HEK293 (cell line): ENCODE measurements at regions not wholly inside any gene's neighbourhood (a gene's known extent, or its start where the extent isn't known, plus 50 kb on each side); places are given as distances from the start of the nearest gene placed in this dataset.

Experiments
- CTCF ChIA-PET: fragments of 350-600 bp; formaldehyde crosslinking; extraction: SDS; loops from one replicate; lab custom pipeline; 2021; ENCODE audit warnings: antibody characterized with exemption; lab: Yijun Ruan, JAX
- POLR2A ChIA-PET: fragments of 300-600 bp; formaldehyde crosslinking; extraction: SDS; loops from one replicate; lab custom pipeline; 2020; ENCODE audit warnings: antibody characterized with exemption, inconsistent platforms; lab: Yijun Ruan, JAX
- H3K27ac ChIP-seq: fragments of 200-500 bp; sonication (Bioruptor generic); 2 replicates; pipeline ENCODE4 v1.5.1; 2014; ENCODE audit warnings: low read depth, low read length, control low read depth, inconsistent platforms; ENCODE audit errors: extremely low read depth
- H3K36me3 ChIP-seq, 2 experiments: fragments of 200-500 bp in 1 of 2; sonication (Bioruptor generic) in 1 of 2; 1 replicate in 1 of 2; 2 replicates in 1 of 2; pipeline ENCODE4 v1.5.1; 2014 to 2017; ENCODE audit warnings: inconsistent platforms in 2 of 2, low read length in 2 of 2; ENCODE audit not compliant: control insufficient read depth in 2 of 2, insufficient read depth in 1 of 2
- H3K4me1 ChIP-seq: fragments of 200-500 bp; sonication (Bioruptor generic); 2 replicates; pipeline ENCODE4 v1.5.1; 2014; ENCODE audit warnings: mild to moderate bottlenecking, low read length, inconsistent platforms; ENCODE audit not compliant: control insufficient read depth, insufficient read depth
- H3K4me3 ChIP-seq: 2 replicates; pipeline ENCODE4 v1.5.1; 2011; ENCODE audit warnings: low read depth, mild to moderate bottlenecking, control low read depth, low read length, moderate library complexity
- H3K9me3 ChIP-seq: fragments of 200-500 bp; sonication (Bioruptor generic); 2 replicates; pipeline ENCODE4 v1.5.1; 2014; ENCODE audit warnings: low read depth, low read length, inconsistent platforms; ENCODE audit not compliant: control insufficient read depth, insufficient read depth
- GLIS2 ChIP-seq: fragments of 450-650 bp; formaldehyde crosslinking; IDR thresholded peaks from 2 replicates; pipeline ENCODE4 v1.5.1; 2016; ENCODE audit warnings: missing biosample characterization, missing genetic modification characterization
- KLF7 ChIP-seq: fragments of 450-650 bp; formaldehyde crosslinking; IDR thresholded peaks from 2 replicates; pipeline ENCODE4 v1.5.1; 2016; ENCODE audit warnings: missing biosample characterization, missing genetic modification characterization, borderline replicate concordance
- MYNN ChIP-seq: fragments of 450-650 bp; formaldehyde crosslinking; IDR thresholded peaks from 2 replicates; pipeline ENCODE4 v1.5.1; 2016; ENCODE audit warnings: missing biosample characterization, missing genetic modification characterization, borderline replicate concordance
- SCRT2 ChIP-seq: fragments of 450-650 bp; formaldehyde crosslinking; IDR thresholded peaks from 2 replicates; pipeline ENCODE4 v1.5.1; 2016; ENCODE audit warnings: missing biosample characterization, missing genetic modification characterization
- ZBTB21 ChIP-seq: fragments of 450-650 bp; formaldehyde crosslinking; IDR thresholded peaks from 2 replicates; pipeline ENCODE4 v1.5.1; 2017; ENCODE audit warnings: missing biosample characterization, missing genetic modification characterization
- ZBTB26 ChIP-seq: fragments of 450-650 bp; formaldehyde crosslinking; optimal IDR thresholded peaks from 2 replicates; pipeline ENCODE3; 2016; ENCODE audit warnings: missing biosample characterization, mild to moderate bottlenecking, missing genetic modification characterization
- ZNF133 ChIP-seq: fragments of 450-650 bp; formaldehyde crosslinking; IDR thresholded peaks from 2 replicates; pipeline ENCODE4 v1.5.1; 2016; ENCODE audit warnings: missing biosample characterization, missing genetic modification characterization
- ZNF16 ChIP-seq: fragments of 450-650 bp; formaldehyde crosslinking; IDR thresholded peaks from 2 replicates; pipeline ENCODE4 v1.5.1; 2016; ENCODE audit warnings: low read depth, missing biosample characterization, missing genetic modification characterization
- ZNF248 ChIP-seq: fragments of 450-650 bp; formaldehyde crosslinking; IDR thresholded peaks from 2 replicates; pipeline ENCODE4 v1.5.1; 2017; ENCODE audit warnings: missing biosample characterization, missing genetic modification characterization
- ZNF266 ChIP-seq: fragments of 450-650 bp; formaldehyde crosslinking; IDR thresholded peaks from 2 replicates; pipeline ENCODE4 v1.5.1; 2016; ENCODE audit warnings: missing biosample characterization, missing genetic modification characterization, low read depth
- ZNF280C ChIP-seq: fragments of 450-650 bp; formaldehyde crosslinking; IDR thresholded peaks from 2 replicates; pipeline ENCODE4 v1.5.1; 2016; ENCODE audit warnings: missing biosample characterization, missing genetic modification characterization
- ZNF280D ChIP-seq: fragments of 450-650 bp; formaldehyde crosslinking; IDR thresholded peaks from 2 replicates; pipeline ENCODE4 v1.5.1; 2016; ENCODE audit warnings: missing biosample characterization, missing genetic modification characterization
- ZNF335 ChIP-seq: fragments of 450-650 bp; formaldehyde crosslinking; conservative IDR thresholded peaks from 2 replicates; pipeline ENCODE4 v1.5.1; 2016; ENCODE audit warnings: missing biosample characterization, missing genetic modification characterization
- ZNF350 ChIP-seq: fragments of 450-650 bp; formaldehyde crosslinking; IDR thresholded peaks from 2 replicates; pipeline ENCODE4 v1.5.0; 2017; ENCODE audit warnings: missing biosample characterization, mild to moderate bottlenecking, missing genetic modification characterization
- ZNF404 ChIP-seq: fragments of 450-650 bp; formaldehyde crosslinking; IDR thresholded peaks from 2 replicates; pipeline ENCODE4 v1.5.1; 2017; ENCODE audit warnings: missing biosample characterization, missing genetic modification characterization
- ZNF423 ChIP-seq: fragments of 450-650 bp; formaldehyde crosslinking; IDR thresholded peaks from 2 replicates; pipeline ENCODE4 v1.5.1; 2016; ENCODE audit warnings: missing biosample characterization, missing genetic modification characterization
- ZNF48 ChIP-seq: fragments of 450-650 bp; formaldehyde crosslinking; IDR thresholded peaks from 2 replicates; pipeline ENCODE4 v1.5.1; 2016; ENCODE audit warnings: missing biosample characterization, missing genetic modification characterization
- ZNF555 ChIP-seq: fragments of 450-650 bp; formaldehyde crosslinking; conservative IDR thresholded peaks from 2 replicates; pipeline ENCODE4 v1.5.1; 2017; ENCODE audit warnings: missing biosample characterization, mild to moderate bottlenecking, missing genetic modification characterization, inconsistent platforms
- ZNF610 ChIP-seq: fragments of 450-650 bp; formaldehyde crosslinking; IDR thresholded peaks from 2 replicates; pipeline ENCODE4 v1.5.1; 2016; ENCODE audit warnings: missing biosample characterization, missing genetic modification characterization, borderline replicate concordance
- ZNF76 ChIP-seq: fragments of 450-650 bp; formaldehyde crosslinking; IDR thresholded peaks from 2 replicates; pipeline ENCODE4; 2016; ENCODE audit warnings: low read depth, missing biosample characterization, missing genetic modification characterization, borderline replicate concordance
- ZSCAN16 ChIP-seq: fragments of 450-650 bp; formaldehyde crosslinking; IDR thresholded peaks from 2 replicates; pipeline ENCODE4 v1.5.1; 2016; ENCODE audit warnings: missing biosample characterization, missing genetic modification characterization

- no peak overlapping the region for H3K4me3 ChIP-seq
- no peak for TF ChIP-seq ZSCAN16 (tag by site-specific recombination)
- TF ChIP-seq ZNF76 (tag by site-specific recombination) = no peak
- TF ChIP-seq ZNF280D (tag by site-specific recombination) = no peak
- no peak for TF ChIP-seq KLF7 (tag by site-specific recombination)
- POLR2A ChIA-PET = no interaction called here
These were observed 1182.6 kb downstream of the AMY1C start for GRCh38 chr1:104932030-104932915.

DNA sequence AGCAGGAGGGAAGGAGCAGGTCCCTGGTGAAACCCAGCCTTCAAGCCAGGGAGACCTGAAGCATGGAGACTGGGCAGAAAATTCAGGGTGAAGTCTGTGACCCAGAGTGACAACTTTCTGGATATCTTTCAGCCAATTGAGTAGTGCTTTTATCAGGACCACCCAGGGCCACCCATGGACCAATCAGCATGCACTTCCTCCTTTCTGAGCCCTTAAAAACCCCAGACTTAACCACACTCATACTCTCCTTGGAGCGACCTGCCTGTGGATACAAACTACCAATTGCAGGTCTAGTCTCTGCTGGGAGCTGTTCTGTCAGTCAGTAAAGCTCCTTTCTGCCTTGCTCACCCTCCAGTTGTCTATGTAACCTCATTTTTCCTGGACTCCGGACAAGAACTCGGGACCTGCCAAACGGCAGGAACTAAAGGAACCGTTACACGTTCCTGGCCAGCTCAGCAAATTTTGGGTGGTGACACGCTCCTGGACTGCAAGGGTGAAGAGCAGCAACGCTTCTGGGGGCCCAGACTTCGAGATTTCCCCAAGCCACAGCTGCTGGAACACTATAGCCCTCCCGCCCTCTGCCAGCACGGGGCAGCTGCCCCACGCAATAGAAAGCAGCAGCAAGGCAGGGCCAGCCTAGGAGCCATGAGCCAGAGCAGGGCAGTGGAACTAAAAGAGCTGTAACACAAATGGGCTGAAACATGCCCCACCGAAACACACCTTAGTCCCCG is 1183.4 kb downstream of the AMY1C start:
- no peak for TF ChIP-seq ZNF280C (tag by site-specific recombination)
- no peak for TF ChIP-seq ZNF48
- no peak for TF ChIP-seq MYNN (tag by site-specific recombination)
- no peak for TF ChIP-seq ZNF16 (tag by site-specific recombination)
- no peak for TF ChIP-seq ZNF423 (tag by site-specific recombination)
- TF ChIP-seq ZNF404 = no peak
- no peak for TF ChIP-seq ZNF133 (tag by site-specific recombination)
- no peak for TF ChIP-seq ZNF248 (tag by site-specific recombination)
- no peak for TF ChIP-seq ZBTB21 (tag by site-specific recombination)
- TF ChIP-seq ZBTB26 (tag by site-specific recombination) = no peak
- TF ChIP-seq ZNF335 (tag by site-specific recombination) = no peak
- TF ChIP-seq ZNF610 (tag by site-specific recombination) = no peak
- TF ChIP-seq ZSCAN16 (tag by site-specific recombination) = no peak
- no peak for TF ChIP-seq SCRT2 (tag by site-specific recombination)
- no peak for TF ChIP-seq ZNF266 (tag by site-specific recombination)
- no peak for TF ChIP-seq GLIS2 (tag by site-specific recombination)
- no peak for TF ChIP-seq ZNF555 (tag by site-specific recombination)
- TF ChIP-seq ZNF350 (tag by site-specific recombination) = no peak
- no peak overlapping the region for H3K4me3 ChIP-seq
- no peaks in the 10 kb centered on the region for H3K4me1 ChIP-seq
- no peak overlapping the region for H3K27ac ChIP-seq
- CTCF ChIA-PET = no interaction called here
- POLR2A ChIA-PET = no interaction called here
- no peaks in the 10 kb centered on the region for H3K9me3 ChIP-seq
- H3K36me3 ChIP-seq = no peaks in the 10 kb centered on the region

More at GRCh38 chr1:104932030-104932915, 1182.6 kb downstream of the AMY1C start:
- Histone ChIP-seq H3K36me3 (no peaks in the 10 kb centered on the region), H3K27ac (no peak overlapping the region), H3K9me3 (no peaks in the 10 kb centered on the region), H3K4me1 (no peaks in the 10 kb centered on the region)
- CTCF ChIA-PET = interaction anchor here (0.7 kb wide), 1 partner anchor 10 kb away, joined by 4 read pairs; no protein-coding TSS in a partner anchor
